ENCODE measurements at regions not wholly inside any gene's neighbourhood (a gene's known extent, or its start where the extent isn't known, plus 50 kb on each side); places are given as distances from the start of the nearest gene placed in this dataset.
A peak's percentile ranks its signal among the peaks of the same experiment; 100 is the strongest.

- no peak overlapping the region for H3K4me2 ChIP-seq (replicated peaks; ENCODE audit: extremely low read depth, low read length, poor library complexity, severe bottlenecking)
- no peak overlapping the region for H2AFZ ChIP-seq (ENCODE audit: insufficient read depth, low read depth, low read length, poor library complexity, severe bottlenecking)
- no peaks in the 10 kb centered on the region for H3K27me3 ChIP-seq (ENCODE audit: control insufficient read depth in 2 of 2, insufficient read depth in 2 of 2, low read length in 2 of 2)
- no peaks in the 10 kb centered on the region for H3K36me3 ChIP-seq (replicated peaks in 1 of 2; ENCODE audit: control insufficient read depth in 1 of 2, insufficient read depth in 2 of 2, low read length in 2 of 2)
- peaks cover 0 to 2% of the 10 kb centered on the region in 2 donors for H3K36me3 Mint-ChIP-seq
- intact Hi-C loops (cut with micrococcal nuclease): no loop called here
- H3K27ac ChIP-seq (ENCODE audit: low read depth in 1 of 2, low read length in 2 of 2): no peak overlapping the region
- no peaks in the 10 kb centered on the region for H4K20me1 ChIP-seq (ENCODE audit: insufficient read depth, low read length)
- TF ChIP-seq CTCF (IDR thresholded peaks at IDR 0.05): no peak
- H3K79me2 ChIP-seq (ENCODE audit: insufficient read depth, low read length): no peaks in the 10 kb centered on the region
- WGBS (ENCODE audit: insufficient coverage): 94% methylated on average over 2 of the region's 2 CpGs
- no peaks in the 10 kb centered on the region for H3K4me1 ChIP-seq (ENCODE audit: control insufficient read depth in 1 of 2, insufficient read depth in 2 of 2, low read length in 2 of 2)
- no peak overlapping the region for H3K4me3 ChIP-seq (replicated peaks in 1 of 3; ENCODE audit: low read depth in 2 of 3, low read length in 3 of 3)
- H3K9ac ChIP-seq (ENCODE audit: insufficient read depth, low read length, poor library complexity, severe bottlenecking): no peak overlapping the region
- peaks cover 0 to 3% (median 3%) of the 10 kb centered on the region in 7 donors for H3K9me3 Mint-ChIP-seq
- no peaks in the 10 kb centered on the region for H3K4me1 Mint-ChIP-seq
- no peaks in the 10 kb centered on the region for H3K27me3 Mint-ChIP-seq (ENCODE audit: low read depth in 3 of 3)
- H3K9me3 ChIP-seq (replicated peaks in 1 of 2; ENCODE audit: control insufficient read depth in 1 of 2, insufficient read depth in 1 of 2, low read length in 2 of 2): no peaks in the 10 kb centered on the region
- peak overlapping the region in 1 of 7 donors; percentile 31 for H3K27ac Mint-ChIP-seq
- DNase-seq: no peak
- no peak overlapping the region for H3K4me3 Mint-ChIP-seq
These were observed 316.1 kb upstream of the PRDM1 start for GRCh38 chr6:105769987-105770386.

- Histone ChIP-seq H3K27me3 (ENCODE audit: control insufficient read depth in 2 of 2, insufficient read depth in 2 of 2, low read length in 2 of 2) (no peaks in the 10 kb centered on the region), H3K79me2 (ENCODE audit: insufficient read depth, low read length) (no peaks in the 10 kb centered on the region), H3K36me3 (replicated peaks in 1 of 2; ENCODE audit: control insufficient read depth in 1 of 2, insufficient read depth in 2 of 2, low read length in 2 of 2) (no peaks in the 10 kb centered on the region), H3K27ac (ENCODE audit: low read depth in 1 of 2, low read length in 2 of 2) (no peak overlapping the region), H3K4me2 (replicated peaks; ENCODE audit: extremely low read depth, low read length, poor library complexity, severe bottlenecking) (no peak overlapping the region), H3K4me1 (ENCODE audit: control insufficient read depth in 1 of 2, insufficient read depth in 2 of 2, low read length in 2 of 2) (no peaks in the 10 kb centered on the region), H3K4me3 (replicated peaks in 1 of 3; ENCODE audit: low read depth in 2 of 3, low read length in 3 of 3) (no peak overlapping the region), H4K20me1 (ENCODE audit: insufficient read depth, low read length) (no peaks in the 10 kb centered on the region), H2AFZ (ENCODE audit: insufficient read depth, low read depth, low read length, poor library complexity, severe bottlenecking) (no peak overlapping the region), H3K9ac (ENCODE audit: insufficient read depth, low read length, poor library complexity, severe bottlenecking) (no peak overlapping the region), H3K9me3 (replicated peaks in 1 of 2; ENCODE audit: control insufficient read depth in 1 of 2, insufficient read depth in 1 of 2, low read length in 2 of 2) (no peaks in the 10 kb centered on the region)
- Mint-ChIP-seq H3K4me1 (no peaks in the 10 kb centered on the region), H3K36me3 (no peaks in the 10 kb centered on the region), H3K27ac (no peak overlapping the region), H3K9me3 (no peaks in the 10 kb centered on the region), H3K27me3 (ENCODE audit: low read depth in 3 of 3) (no peaks in the 10 kb centered on the region), H3K4me3 (no peak overlapping the region)
- DNase-seq: no peak
- no peak for TF ChIP-seq CTCF (IDR thresholded peaks at IDR 0.05)
- 92% methylated on average over 1 of the region's 1 CpG for WGBS (ENCODE audit: insufficient coverage)
- intact Hi-C loops (cut with micrococcal nuclease): no loop called here
These were observed 316.9 kb upstream of the PRDM1 start for GRCh38 chr6:105769197-105769596.
